Omental fat pad (tissue), 3 donors: ENCODE measurements at regions not wholly inside any gene's neighbourhood (a gene's known extent, or its start where the extent isn't known, plus 50 kb on each side); places are given as distances from the start of the nearest gene placed in this dataset.

ENCODE experiments used
- ATAC-seq: fragments of 150-250 bp; one replicate; pipeline ENCODE4 v1.9.1; 2016; ENCODE audit warnings: mild to moderate bottlenecking, moderate library complexity; ENCODE audit not compliant: low FRiP score
- DNase-seq: peaks from one replicate; pipeline ENCODE4 v3.0.0-alpha.2; 2019; ENCODE audit warnings: low spot score
- TF ChIP-seq, protein P1 (sequence below), 3 donors: fragments of 450-650 bp; IDR thresholded peaks; one replicate each; pipeline ENCODE4 v1.5.1; 2016 to 2017; ENCODE audit warnings: antibody characterized with exemption in 3 of 3, mild to moderate bottlenecking in 3 of 3, moderate library complexity in 2 of 3

GRCh38 chr12:124693111-124693723 lies 125.8 kb upstream of the NCOR2 start:
- ATAC-seq (no peak), DNase-seq (no peak)
- TF ChIP-seq, protein P1, sequence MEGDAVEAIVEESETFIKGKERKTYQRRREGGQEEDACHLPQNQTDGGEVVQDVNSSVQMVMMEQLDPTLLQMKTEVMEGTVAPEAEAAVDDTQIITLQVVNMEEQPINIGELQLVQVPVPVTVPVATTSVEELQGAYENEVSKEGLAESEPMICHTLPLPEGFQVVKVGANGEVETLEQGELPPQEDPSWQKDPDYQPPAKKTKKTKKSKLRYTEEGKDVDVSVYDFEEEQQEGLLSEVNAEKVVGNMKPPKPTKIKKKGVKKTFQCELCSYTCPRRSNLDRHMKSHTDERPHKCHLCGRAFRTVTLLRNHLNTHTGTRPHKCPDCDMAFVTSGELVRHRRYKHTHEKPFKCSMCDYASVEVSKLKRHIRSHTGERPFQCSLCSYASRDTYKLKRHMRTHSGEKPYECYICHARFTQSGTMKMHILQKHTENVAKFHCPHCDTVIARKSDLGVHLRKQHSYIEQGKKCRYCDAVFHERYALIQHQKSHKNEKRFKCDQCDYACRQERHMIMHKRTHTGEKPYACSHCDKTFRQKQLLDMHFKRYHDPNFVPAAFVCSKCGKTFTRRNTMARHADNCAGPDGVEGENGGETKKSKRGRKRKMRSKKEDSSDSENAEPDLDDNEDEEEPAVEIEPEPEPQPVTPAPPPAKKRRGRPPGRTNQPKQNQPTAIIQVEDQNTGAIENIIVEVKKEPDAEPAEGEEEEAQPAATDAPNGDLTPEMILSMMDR (IDR thresholded peaks at IDR 0.05): no peak

GRCh38 chr12:124692443-124692842 lies 125.0 kb upstream of the NCOR2 start:
- TF ChIP-seq, protein P1 (IDR thresholded peaks at IDR 0.05): no peak
- ATAC-seq (no peak), DNase-seq (no peak)

- ATAC-seq (no peak), DNase-seq (no peak)
- TF ChIP-seq, protein P1 (IDR thresholded peaks at IDR 0.05): no peak
Measured at GRCh38 chr12:124691429-124691828, 124.0 kb upstream of the NCOR2 start.

- TF ChIP-seq, protein P1 (IDR thresholded peaks at IDR 0.05): no peak
- ATAC-seq (no peak), DNase-seq (no peak)
Measured at GRCh38 chr12:124689631-124690030, 122.2 kb upstream of the NCOR2 start.

DNA sequence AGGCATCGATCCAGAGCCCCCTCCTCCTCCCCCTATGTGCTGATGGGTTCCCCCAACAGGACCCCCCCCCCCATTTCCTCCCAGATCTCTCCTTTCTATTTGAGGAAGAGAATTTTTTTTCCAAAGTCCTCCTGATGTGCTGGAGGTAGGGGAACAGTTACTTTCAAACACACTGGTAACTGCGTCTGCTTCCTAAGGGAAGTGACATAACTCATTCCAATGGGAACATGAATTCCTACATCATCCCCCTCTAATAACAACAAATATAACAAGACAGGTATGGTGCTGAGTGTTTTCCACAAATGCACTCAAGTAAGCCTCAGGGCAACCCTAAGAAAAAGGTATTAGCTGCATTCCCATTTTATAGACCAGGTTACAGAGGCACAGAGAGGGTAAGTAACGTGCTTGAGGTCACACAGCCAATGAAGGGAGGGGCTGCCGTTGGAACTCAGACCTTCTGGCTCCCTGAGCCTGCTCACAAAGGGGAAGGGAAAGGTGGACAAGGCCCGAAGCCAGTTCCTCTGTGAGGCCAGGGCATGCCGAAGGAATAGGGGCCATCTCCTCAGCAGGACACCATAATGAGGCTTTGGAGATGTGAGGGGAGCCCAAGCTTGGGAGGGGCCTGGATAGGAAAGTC lies 121.1 kb upstream of the NCOR2 start:
- ATAC-seq (no peak), DNase-seq (no peak)
- TF ChIP-seq, protein P1 (IDR thresholded peaks at IDR 0.05): no peak

DNA sequence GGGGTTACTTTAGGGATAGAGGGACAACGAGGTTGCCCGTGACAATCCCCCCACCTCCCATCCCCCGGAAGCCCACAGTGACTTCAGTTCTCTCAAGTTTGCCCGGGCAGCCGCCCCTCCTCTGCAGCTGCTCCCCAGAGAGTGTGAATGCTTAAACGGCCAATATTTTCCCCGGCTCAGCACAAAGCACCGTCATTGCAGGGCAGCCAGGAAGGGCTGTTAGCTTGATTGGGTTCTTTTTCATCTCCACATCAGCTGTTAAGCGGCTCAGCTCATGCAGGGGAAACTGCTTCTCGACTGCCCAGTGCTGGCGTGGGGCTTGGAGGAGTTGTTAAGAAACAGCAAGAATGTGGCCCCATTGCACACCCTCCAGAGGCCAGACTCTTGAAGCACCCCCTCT lies 120.5 kb upstream of the NCOR2 start:
- DNase-seq (no peak), ATAC-seq (no peak)
- TF ChIP-seq, protein P1 (IDR thresholded peaks at IDR 0.05): no peak
